Endothelial cell of umbilical vein (primary cell): ENCODE measurements at regions not wholly inside any gene's neighbourhood (a gene's known extent, or its start where the extent isn't known, plus 50 kb on each side); places are given as distances from the start of the nearest gene placed in this dataset.

Experiments used
- BruUV-seq: library from RNA; stranded (reverse); fragments of 400-500 nt; replicated peaks from 2 replicates; lab custom pipeline; 2021; lab: Mats Ljungman, UMichigan
- CTCF ChIA-PET: fragments of 300-600, 350-600 bp; sonication (Branson Sonifier 250); formaldehyde crosslinking; loops from one replicate; lab custom pipeline; 2021; ENCODE audit warnings: antibody characterized with exemption, inconsistent platforms; lab: Charles Lee
- POLR2A ChIA-PET: fragments of 300-600, 350-600 bp; sonication (Branson Sonifier 250); formaldehyde crosslinking; loops from one replicate; lab custom pipeline; 2021; ENCODE audit warnings: antibody characterized with exemption, inconsistent platforms; lab: Charles Lee
- DNase-seq: peaks from one replicate; pipeline ENCODE4 v3.0.0-alpha.2; 2011; ENCODE audit warnings: low read depth, low spot score
- FAIRE-seq: peaks from 2 replicates; lab custom pipeline; 2011; peaks lifted over from hg19 to GRCh38; lab: Jason Lieb, UNC
- H2AFZ ChIP-seq: 2 replicates; pipeline ENCODE4 v1.6.0; 2012; ENCODE audit warnings: low read depth, low read length, control low read depth, inconsistent platforms
- H3K27ac ChIP-seq: 2 replicates; pipeline ENCODE4 v1.5.1; 2011; ENCODE audit warnings: low read depth, mild to moderate bottlenecking, control low read depth, low read length, moderate library complexity; ENCODE audit not compliant: insufficient read depth
- H3K27me3 ChIP-seq, 2 experiments: 2 replicates each; pipeline versions ENCODE4 v1.6.0 to v1.6.1; 2011; ENCODE audit warnings: low read length in 2 of 2, mixed read lengths in 1 of 2; ENCODE audit not compliant: control insufficient read depth in 2 of 2, insufficient read depth in 2 of 2
- H3K36me3 ChIP-seq, 2 experiments: 2 replicates in 1 of 2; 3 replicates in 1 of 2; pipeline ENCODE4 v1.5.1; 2011; ENCODE audit warnings: low read length in 2 of 2, mild to moderate bottlenecking in 1 of 2, moderate library complexity in 1 of 2; ENCODE audit not compliant: control insufficient read depth in 2 of 2, insufficient read depth in 2 of 2; ENCODE audit errors: extremely low read depth in 1 of 2
- H3K4me1 ChIP-seq: 3 replicates; pipeline ENCODE4 v1.5.1; 2011; ENCODE audit warnings: mild to moderate bottlenecking, low read length; ENCODE audit not compliant: control insufficient read depth, insufficient read depth; ENCODE audit errors: extremely low read depth
- H3K4me2 ChIP-seq: 2 replicates; pipeline ENCODE4 v1.6.1; 2011; ENCODE audit warnings: low read length, control low read depth, mixed read lengths; ENCODE audit not compliant: insufficient read depth
- H3K4me3 ChIP-seq, 3 experiments: fragments of 200-600 bp in 1 of 3; sonication (generic), shearing (Covaris generic) in 1 of 3; replicated peaks in 1 of 3; 2 replicates each; pipeline ENCODE4 v1.5.1; 2011 to 2016; ENCODE audit warnings: control low read depth in 3 of 3, low read length in 3 of 3, mild to moderate bottlenecking in 2 of 3, inconsistent platforms in 1 of 3, low read depth in 1 of 3, moderate library complexity in 1 of 3; ENCODE audit not compliant: insufficient read depth in 1 of 3
- H3K79me2 ChIP-seq: 2 replicates; pipeline ENCODE4 v1.6.0; 2012; ENCODE audit warnings: low read length, inconsistent platforms; ENCODE audit not compliant: control insufficient read depth, insufficient read depth
- H3K9ac ChIP-seq: replicated peaks from 2 replicates; pipeline ENCODE3; 2011; ENCODE audit warnings: low read length, control low read depth; ENCODE audit not compliant: insufficient read depth; ENCODE audit errors: extremely low read depth
- H3K9me1 ChIP-seq: replicated peaks from 3 replicates; pipeline ENCODE4 v1.6.0; 2011; ENCODE audit warnings: mild to moderate bottlenecking, low read length; ENCODE audit not compliant: control insufficient read depth, insufficient read depth; ENCODE audit errors: extremely low read depth
- H3K9me3 ChIP-seq: replicated peaks from 2 replicates; pipeline ENCODE4 v1.5.1; 2012; ENCODE audit warnings: low read length, inconsistent platforms; ENCODE audit not compliant: control insufficient read depth, insufficient read depth
- H4K20me1 ChIP-seq: replicated peaks from 2 replicates; pipeline ENCODE3; 2011; ENCODE audit warnings: mild to moderate bottlenecking, low read length; ENCODE audit not compliant: control insufficient read depth, insufficient read depth; ENCODE audit errors: extremely low read depth
- CTCF ChIP-seq, 2 donors: IDR thresholded peaks; 1 replicate in 1 of 2; 2 replicates in 1 of 2; pipeline ENCODE4 v1.5.1; 2011; ENCODE audit warnings: low read length in 2 of 2, mild to moderate bottlenecking in 2 of 2, moderate library complexity in 2 of 2, control low read depth in 1 of 2, inconsistent platforms in 1 of 2, low read depth in 1 of 2; ENCODE audit not compliant: insufficient read depth in 1 of 2; ENCODE audit errors: extremely low read depth in 1 of 2
- EZH2 ChIP-seq: IDR thresholded peaks from 2 replicates; pipeline ENCODE4 v1.6.1; 2012; ENCODE audit warnings: borderline replicate concordance, low read depth, mild to moderate bottlenecking, moderate library complexity, low read length, inconsistent platforms; ENCODE audit not compliant: severe bottlenecking
- FOS ChIP-seq: IDR thresholded peaks from 2 replicates; pipeline ENCODE4 v1.6.1; 2011; ENCODE audit warnings: mild to moderate bottlenecking, low read length, moderate library complexity, borderline replicate concordance; ENCODE audit not compliant: insufficient read depth
- GATA2 ChIP-seq: IDR thresholded peaks from 2 replicates; pipeline ENCODE4 v1.7.0; 2011; ENCODE audit warnings: low read depth, mild to moderate bottlenecking, moderate library complexity, mixed read lengths, low read length; ENCODE audit not compliant: insufficient read length, insufficient read depth
- JUN ChIP-seq: IDR thresholded peaks from 2 replicates; pipeline ENCODE4 v1.6.1; 2011; ENCODE audit warnings: borderline replicate concordance, low read depth; ENCODE audit not compliant: insufficient read length, insufficient read depth
- MAX ChIP-seq: IDR thresholded peaks from 2 replicates; pipeline ENCODE4 v1.6.1; 2011; ENCODE audit not compliant: insufficient read depth, insufficient read length
- MYC ChIP-seq: IDR thresholded peaks from one replicate; pipeline ENCODE4 v1.6.1; 2011; ENCODE audit warnings: mild to moderate bottlenecking, low read depth, low read length
- POLR2A ChIP-seq: IDR thresholded peaks from 2 replicates; pipeline ENCODE4 v1.6.1; 2012; ENCODE audit warnings: low read depth, mild to moderate bottlenecking, control low read depth, low read length
- POLR2AphosphoS5 ChIP-seq: IDR thresholded peaks from 2 replicates; pipeline ENCODE4 v1.6.1; 2012; ENCODE audit warnings: low read depth, mild to moderate bottlenecking, control low read depth, low read length, moderate library complexity; ENCODE audit not compliant: insufficient read depth
- dilution Hi-C: fragments of 300-500 bp; cut with MboI; formaldehyde crosslinking; loops from one replicate; pipeline ENCODE4 v1.15.0; 2019; ENCODE audit warnings: low sequenced_read_pairs; ENCODE audit not compliant: extremely low pct_ligation_motif_present
- intact Hi-C: fragments of 100-400 bp; cut with micrococcal nuclease; formaldehyde crosslinking; loops from one replicate; pipeline ENCODE4 v1.10.0; 2022

GRCh38 chrX:115387327-115387726 is 97.8 kb downstream of the LUZP4 start:
- dilution Hi-C loops = no loop called here
- FAIRE-seq = no peak
- TF ChIP-seq JUN = no peak
- no peak for TF ChIP-seq POLR2AphosphoS5
- TF ChIP-seq POLR2A = no peak
- TF ChIP-seq GATA2 = no peak
- no peak for TF ChIP-seq MYC
- no peak for TF ChIP-seq MAX
- no peak for TF ChIP-seq EZH2
- no peak for TF ChIP-seq FOS
- no peak for TF ChIP-seq CTCF (IDR thresholded peaks at IDR 0.05; ENCODE audit: extremely low read depth in 1 of 2, insufficient read depth in 1 of 2, low read depth in 1 of 2, low read length in 2 of 2)
- H3K9ac ChIP-seq = no peak overlapping the region
- no TSS peak for BruUV-seq
- H3K27me3 ChIP-seq = no peaks in the 10 kb centered on the region
- CTCF ChIA-PET = interaction anchor here (0.7 kb wide), 1 partner anchor 161 kb away, joined by 3 read pairs; no protein-coding TSS in a partner anchor
- no peaks in the 10 kb centered on the region for H4K20me1 ChIP-seq
- intact Hi-C loops = no loop called here
- H3K9me1 ChIP-seq = no peaks in the 10 kb centered on the region
- H3K27ac ChIP-seq = no peak overlapping the region
- H3K79me2 ChIP-seq = no peaks in the 10 kb centered on the region
- POLR2A ChIA-PET = no interaction called here
- no peak for DNase-seq
- no peak overlapping the region for H3K4me3 ChIP-seq
- H3K36me3 ChIP-seq = no peaks in the 10 kb centered on the region
- no peak overlapping the region for H2AFZ ChIP-seq
- H3K4me1 ChIP-seq = peaks cover 4% of the 10 kb centered on the region
- no peaks in the 10 kb centered on the region for H3K9me3 ChIP-seq
- no peak overlapping the region for H3K4me2 ChIP-seq
